A549 (cell line): ENCODE measurements at regions not wholly inside any gene's neighbourhood (a gene's known extent, or its start where the extent isn't known, plus 50 kb on each side); places are given as distances from the start of the nearest gene placed in this dataset.

Experiments used
- BCL3 ChIP-seq: fragments of >200 bp; sonication (Bioruptor Twin); formaldehyde crosslinking; IDR thresholded peaks from 3 replicates; pipeline ENCODE4 v1.6.1; 2016
- CTCF ChIP-seq: fragments of >200 bp; sonication (Bioruptor Twin); formaldehyde crosslinking; IDR thresholded peaks from 3 replicates; pipeline ENCODE4 v1.5.1; 2016
- E2F6 ChIP-seq: IDR thresholded peaks from 2 replicates; pipeline ENCODE4 v1.6.1; 2012; ENCODE audit warnings: low read depth, borderline replicate concordance
- HDAC2 ChIP-seq: fragments of 200-600 bp; sonication (generic); IDR thresholded peaks from 2 replicates; pipeline ENCODE4 v1.6.1; 2016
- JUN ChIP-seq, 2 experiments: fragments of >200 bp; sonication (Bioruptor Twin); formaldehyde crosslinking; IDR thresholded peaks; 2 replicates in 1 of 2; 3 replicates in 1 of 2; pipeline ENCODE4 v1.6.1; 2016 to 2017
- REST ChIP-seq: fragments of 200-600 bp; sonication (generic); IDR thresholded peaks from 2 replicates; pipeline ENCODE4 v1.6.1; 2016; ENCODE audit warnings: antibody characterized with exemption, mild to moderate bottlenecking, moderate library complexity

DNA sequence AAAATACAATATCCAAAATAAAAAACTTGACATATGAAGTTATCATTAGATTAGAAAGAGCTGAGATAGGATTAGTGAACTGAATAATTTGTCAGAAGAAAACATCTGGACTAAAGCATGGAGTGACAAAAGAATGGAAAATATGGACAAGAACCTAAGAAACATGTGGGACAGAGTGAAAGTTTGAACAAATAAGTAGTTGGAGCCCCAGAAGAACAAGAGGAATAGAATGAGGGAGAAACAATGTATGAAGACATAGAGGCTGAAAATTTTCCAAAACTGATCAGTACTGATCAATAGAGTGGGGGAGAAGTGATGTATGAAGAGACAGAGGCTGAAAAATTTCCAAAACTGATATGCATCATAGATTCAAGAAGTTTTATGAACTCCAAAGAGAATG is 170.6 kb upstream of the CRY1 start:
- TF ChIP-seq JUN (IDR thresholded peaks at IDR 0.05) (no peak), REST (no peak), E2F6 (no peak), CTCF (no peak), HDAC2 (no peak), BCL3 (no peak)
